ENCODE measurements at regions not wholly inside any gene's neighbourhood (a gene's known extent, or its start where the extent isn't known, plus 50 kb on each side); places are given as distances from the start of the nearest gene placed in this dataset.

GRCh38 chr10:21031232-21031795 lies 134.2 kb upstream of the NEBL start:
- Histone ChIP-seq H3K9ac (ENCODE audit: low read depth, low read length) (no peak overlapping the region), H3K9me3 (replicated peaks; ENCODE audit: low read length) (no peaks in the 10 kb centered on the region), H3K27me3 (ENCODE audit: control insufficient read depth, insufficient read depth, low read length) (no peaks in the 10 kb centered on the region), H3K36me3 (ENCODE audit: insufficient read depth, low read length) (no peaks in the 10 kb centered on the region), H3K4me1 (ENCODE audit: control insufficient read depth, insufficient read depth, low read length) (peaks cover 6% of the 10 kb centered on the region), H3K4me2 (ENCODE audit: low read length) (no peak overlapping the region), H3K4me3 (ENCODE audit: low read length) (no peak overlapping the region)

DNA sequence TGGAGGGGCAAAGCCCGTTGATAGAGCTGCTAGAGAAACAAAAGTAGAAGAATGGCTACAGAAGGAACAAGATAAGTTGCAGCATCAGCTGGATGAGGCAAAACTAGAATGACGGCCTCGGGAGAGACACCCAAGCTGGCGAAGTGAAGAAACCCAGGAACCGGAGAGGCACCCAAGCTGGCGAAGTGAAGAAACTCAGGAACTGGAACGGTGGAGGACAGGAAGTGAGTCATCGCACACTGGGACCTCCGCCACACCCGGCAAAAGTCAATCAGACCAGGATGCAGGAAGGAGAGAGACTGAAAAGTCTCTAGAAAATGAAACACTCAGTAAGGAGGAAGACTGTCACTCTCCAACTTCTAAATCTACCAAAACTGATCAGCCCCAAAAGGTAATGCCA lies 133.0 kb upstream of the NEBL start:
- Histone ChIP-seq H3K9me3 (replicated peaks; ENCODE audit: low read length) (no peaks in the 10 kb centered on the region), H3K4me1 (ENCODE audit: control insufficient read depth, insufficient read depth, low read length) (peaks cover 6% of the 10 kb centered on the region), H3K27me3 (ENCODE audit: control insufficient read depth, insufficient read depth, low read length) (no peaks in the 10 kb centered on the region), H3K36me3 (ENCODE audit: insufficient read depth, low read length) (no peaks in the 10 kb centered on the region), H3K9ac (ENCODE audit: low read depth, low read length) (no peak overlapping the region), H3K4me3 (ENCODE audit: low read length) (no peak overlapping the region), H3K4me2 (ENCODE audit: low read length) (no peak overlapping the region)

DNA sequence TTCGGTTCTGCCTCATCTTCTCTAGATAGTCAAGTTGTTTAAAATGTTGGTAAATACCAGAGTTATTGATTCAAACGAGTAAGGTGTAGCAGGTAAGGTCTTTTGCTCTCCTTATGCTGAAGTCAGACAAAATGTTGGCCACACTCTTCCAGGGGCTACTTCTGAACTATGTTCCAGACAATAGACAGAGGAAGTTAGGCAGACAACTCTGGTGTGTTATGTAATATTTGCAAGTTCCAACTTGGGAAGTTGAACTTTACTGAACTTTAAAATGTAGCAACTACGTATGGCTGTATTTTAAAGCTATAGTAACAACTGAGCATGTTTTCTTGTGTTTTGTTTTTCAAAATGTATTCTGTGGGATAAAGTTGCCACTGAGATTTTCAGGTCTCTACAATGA lies 125.7 kb upstream of the NEBL start:
- Histone ChIP-seq H3K9ac (ENCODE audit: low read depth, low read length) (no peak overlapping the region), H3K4me3 (ENCODE audit: low read length) (no peak overlapping the region), H3K36me3 (ENCODE audit: insufficient read depth, low read length) (no peaks in the 10 kb centered on the region), H3K4me1 (ENCODE audit: control insufficient read depth, insufficient read depth, low read length) (no peaks in the 10 kb centered on the region), H3K4me2 (ENCODE audit: low read length) (no peak overlapping the region), H3K9me3 (replicated peaks; ENCODE audit: low read length) (no peaks in the 10 kb centered on the region), H3K27me3 (ENCODE audit: control insufficient read depth, insufficient read depth, low read length) (no peaks in the 10 kb centered on the region)

DNA sequence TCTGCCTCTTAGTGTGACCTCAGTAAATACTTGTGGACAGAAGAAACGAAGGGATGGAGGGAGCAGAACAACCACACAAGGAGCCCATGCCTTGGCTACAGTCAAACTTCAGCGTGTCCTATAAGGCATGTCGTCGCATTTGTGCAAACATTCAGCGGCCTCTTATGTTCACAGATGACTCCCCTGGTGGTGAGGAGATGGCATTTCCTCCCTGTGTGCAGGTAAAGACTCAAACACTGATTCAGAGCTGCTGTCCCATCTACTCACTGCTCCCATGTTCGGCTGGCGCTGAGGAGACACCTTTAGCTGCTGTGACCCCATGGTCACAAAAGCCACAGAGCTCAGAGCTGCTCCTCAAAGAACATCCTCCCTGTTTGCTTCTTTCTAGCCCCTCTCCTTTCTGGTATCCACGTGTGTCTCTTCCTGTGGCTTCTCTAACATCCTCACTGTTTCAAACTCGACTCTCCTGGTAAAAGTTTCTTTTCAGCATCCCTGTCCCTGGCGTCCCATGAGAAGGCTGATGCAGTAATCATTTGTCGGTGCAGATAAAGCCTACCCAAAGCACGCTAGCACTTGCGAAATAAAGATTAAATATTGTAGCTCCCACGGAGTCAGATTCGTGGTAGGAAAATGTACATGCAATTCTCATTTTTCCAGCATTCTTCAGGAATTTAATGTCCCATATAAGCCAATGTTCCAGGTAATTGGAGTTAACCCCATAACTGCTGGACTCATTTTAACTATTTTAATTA lies 124.9 kb upstream of the NEBL start:
- Histone ChIP-seq H3K9me3 (replicated peaks; ENCODE audit: low read length) (no peaks in the 10 kb centered on the region), H3K4me3 (ENCODE audit: low read length) (no peak overlapping the region), H3K4me1 (ENCODE audit: control insufficient read depth, insufficient read depth, low read length) (no peaks in the 10 kb centered on the region), H3K27me3 (ENCODE audit: control insufficient read depth, insufficient read depth, low read length) (no peaks in the 10 kb centered on the region), H3K9ac (ENCODE audit: low read depth, low read length) (no peak overlapping the region), H3K36me3 (ENCODE audit: insufficient read depth, low read length) (no peaks in the 10 kb centered on the region), H3K4me2 (ENCODE audit: low read length) (no peak overlapping the region)

- Histone ChIP-seq H3K4me1 (ENCODE audit: control insufficient read depth, insufficient read depth, low read length) (no peaks in the 10 kb centered on the region), H3K9me3 (replicated peaks; ENCODE audit: low read length) (no peaks in the 10 kb centered on the region), H3K27me3 (ENCODE audit: control insufficient read depth, insufficient read depth, low read length) (no peaks in the 10 kb centered on the region), H3K9ac (ENCODE audit: low read depth, low read length) (no peak overlapping the region), H3K36me3 (ENCODE audit: insufficient read depth, low read length) (no peaks in the 10 kb centered on the region), H3K4me3 (ENCODE audit: low read length) (no peak overlapping the region), H3K4me2 (ENCODE audit: low read length) (no peak overlapping the region)
Measured at GRCh38 chr10:21021231-21021630, 124.1 kb upstream of the NEBL start.

DNA sequence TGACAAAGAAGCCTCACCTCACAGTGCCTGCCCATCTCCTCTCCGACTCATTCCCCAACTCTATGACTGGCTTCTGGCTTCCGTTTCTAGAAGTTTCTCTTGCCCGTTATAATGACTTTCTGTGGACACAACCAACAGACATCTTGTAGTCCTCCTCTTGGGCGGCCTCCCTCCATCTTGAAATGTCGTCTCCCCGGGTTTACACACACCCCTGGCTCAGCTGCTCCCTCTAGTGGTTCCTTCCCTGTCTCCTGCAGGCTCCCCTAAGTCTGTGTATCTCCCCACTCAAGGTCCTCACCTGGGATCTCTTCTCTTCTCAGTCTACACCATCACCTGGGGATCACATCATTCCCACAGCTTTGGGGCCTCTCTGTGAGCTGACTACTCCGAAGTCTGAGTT lies 123.4 kb upstream of the NEBL start:
- no peaks in the 10 kb centered on the region for H3K4me1 ChIP-seq (ENCODE audit: control insufficient read depth, insufficient read depth, low read length)
- H3K27me3 ChIP-seq (ENCODE audit: control insufficient read depth, insufficient read depth, low read length) = no peaks in the 10 kb centered on the region
- no peak overlapping the region for H3K4me3 ChIP-seq (ENCODE audit: low read length)
- H3K4me2 ChIP-seq (ENCODE audit: low read length) = no peak overlapping the region
- H3K9ac ChIP-seq (ENCODE audit: low read depth, low read length) = no peak overlapping the region
- H3K36me3 ChIP-seq (ENCODE audit: insufficient read depth, low read length) = no peaks in the 10 kb centered on the region
- H3K9me3 ChIP-seq (replicated peaks; ENCODE audit: low read length) = no peaks in the 10 kb centered on the region

DNA sequence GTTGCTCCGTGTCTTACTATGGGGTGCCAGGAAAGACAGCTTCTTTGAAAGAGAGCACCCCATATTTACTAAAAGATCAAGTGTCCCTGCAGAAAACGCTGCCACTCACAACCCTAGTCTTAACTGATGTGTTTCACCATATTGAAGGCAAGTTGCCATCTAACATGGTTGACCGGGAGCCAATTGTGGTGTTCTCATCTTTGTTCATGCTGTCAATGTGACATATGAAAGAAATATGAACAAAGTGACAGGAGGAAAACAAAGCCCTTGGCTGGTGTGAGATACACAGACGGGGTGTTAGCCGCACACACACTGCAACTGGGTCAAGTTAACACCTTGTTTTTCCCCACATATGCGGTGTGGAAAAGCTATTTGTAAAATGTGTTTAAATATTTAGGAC lies 122.3 kb upstream of the NEBL start:
- Histone ChIP-seq H3K4me3 (ENCODE audit: low read length) (no peak overlapping the region), H3K36me3 (ENCODE audit: insufficient read depth, low read length) (no peaks in the 10 kb centered on the region), H3K27me3 (ENCODE audit: control insufficient read depth, insufficient read depth, low read length) (peaks cover 6% of the 10 kb centered on the region), H3K4me2 (ENCODE audit: low read length) (no peak overlapping the region), H3K9ac (ENCODE audit: low read depth, low read length) (no peak overlapping the region), H3K4me1 (ENCODE audit: control insufficient read depth, insufficient read depth, low read length) (no peaks in the 10 kb centered on the region), H3K9me3 (replicated peaks; ENCODE audit: low read length) (no peaks in the 10 kb centered on the region)

DNA sequence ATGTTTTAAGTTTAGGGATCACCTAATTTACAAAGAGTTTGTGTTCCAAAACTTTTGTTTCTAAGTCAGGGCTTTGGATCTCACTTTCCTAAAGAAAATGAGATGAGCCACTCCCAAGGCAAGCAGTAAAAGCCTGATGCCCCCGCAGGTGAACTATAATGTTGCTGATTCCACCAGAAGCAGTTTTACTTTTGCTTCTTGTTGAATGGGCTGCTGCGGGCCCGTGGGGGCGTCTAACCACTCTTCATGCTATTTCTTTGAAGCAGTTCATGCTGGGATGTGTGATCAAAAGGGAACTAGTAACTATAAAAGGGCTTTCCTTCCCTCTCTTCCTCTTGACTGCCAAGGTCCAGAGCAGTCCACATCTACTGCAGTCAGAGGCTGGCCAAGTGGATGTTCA lies 118.7 kb upstream of the NEBL start:
- no peak overlapping the region for H3K4me3 ChIP-seq (ENCODE audit: low read length)
- H3K9ac ChIP-seq (ENCODE audit: low read depth, low read length) = no peak overlapping the region
- no peaks in the 10 kb centered on the region for H3K9me3 ChIP-seq (replicated peaks; ENCODE audit: low read length)
- H3K36me3 ChIP-seq (ENCODE audit: insufficient read depth, low read length) = no peaks in the 10 kb centered on the region
- H3K27me3 ChIP-seq (ENCODE audit: control insufficient read depth, insufficient read depth, low read length) = peaks cover 10% of the 10 kb centered on the region
- H3K4me1 ChIP-seq (ENCODE audit: control insufficient read depth, insufficient read depth, low read length) = no peaks in the 10 kb centered on the region
- H3K4me2 ChIP-seq (ENCODE audit: low read length) = no peak overlapping the region

DNA sequence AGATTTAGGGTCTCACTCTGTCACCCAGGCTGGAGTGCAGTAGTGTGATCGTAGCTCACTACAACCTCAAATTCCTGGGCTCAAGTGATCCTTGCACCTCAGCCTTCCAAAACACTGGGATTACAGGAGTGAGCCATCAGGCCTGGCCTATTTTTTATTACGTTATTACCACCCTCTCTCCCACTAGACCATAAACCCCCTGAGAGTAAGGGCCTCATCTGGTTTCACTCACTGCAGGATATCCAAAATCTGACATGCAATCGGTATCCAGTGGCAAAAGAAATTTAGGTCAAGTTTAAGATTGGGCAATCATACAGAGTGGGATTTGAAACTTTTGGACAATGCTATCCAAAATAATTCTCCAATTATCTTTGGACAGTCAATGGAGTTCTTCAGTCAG lies 117.0 kb upstream of the NEBL start:
- H3K9me3 ChIP-seq (replicated peaks; ENCODE audit: low read length) = no peaks in the 10 kb centered on the region
- H3K9ac ChIP-seq (ENCODE audit: low read depth, low read length) = no peak overlapping the region
- no peak overlapping the region for H3K4me2 ChIP-seq (ENCODE audit: low read length)
- no peaks in the 10 kb centered on the region for H3K4me1 ChIP-seq (ENCODE audit: control insufficient read depth, insufficient read depth, low read length)
- H3K4me3 ChIP-seq (ENCODE audit: low read length) = no peak overlapping the region
- peaks cover 10% of the 10 kb centered on the region for H3K27me3 ChIP-seq (ENCODE audit: control insufficient read depth, insufficient read depth, low read length)
- no peaks in the 10 kb centered on the region for H3K36me3 ChIP-seq (ENCODE audit: insufficient read depth, low read length)

- H3K9ac ChIP-seq (ENCODE audit: low read depth, low read length) = no peak overlapping the region
- H3K4me2 ChIP-seq (ENCODE audit: low read length) = no peak overlapping the region
- no peaks in the 10 kb centered on the region for H3K4me1 ChIP-seq (ENCODE audit: control insufficient read depth, insufficient read depth, low read length)
- no peak overlapping the region for H3K4me3 ChIP-seq (ENCODE audit: low read length)
- H3K36me3 ChIP-seq (ENCODE audit: insufficient read depth, low read length) = no peaks in the 10 kb centered on the region
- H3K9me3 ChIP-seq (replicated peaks; ENCODE audit: low read length) = no peaks in the 10 kb centered on the region
- H3K27me3 ChIP-seq (ENCODE audit: control insufficient read depth, insufficient read depth, low read length) = peaks cover 11% of the 10 kb centered on the region
Measured at GRCh38 chr10:21011433-21012018, 114.4 kb upstream of the NEBL start.

- Histone ChIP-seq H3K4me1 (ENCODE audit: control insufficient read depth, insufficient read depth, low read length) (no peaks in the 10 kb centered on the region), H3K4me3 (ENCODE audit: low read length) (no peak overlapping the region), H3K36me3 (ENCODE audit: insufficient read depth, low read length) (no peaks in the 10 kb centered on the region), H3K27me3 (ENCODE audit: control insufficient read depth, insufficient read depth, low read length) (peaks cover 19% of the 10 kb centered on the region), H3K4me2 (ENCODE audit: low read length) (no peak overlapping the region), H3K9ac (ENCODE audit: low read depth, low read length) (no peak overlapping the region), H3K9me3 (replicated peaks; ENCODE audit: low read length) (no peaks in the 10 kb centered on the region)
Measured at GRCh38 chr10:21010615-21011014, 113.5 kb upstream of the NEBL start.
